ENCODE measurements at regions not wholly inside any gene's neighbourhood (a gene's known extent, or its start where the extent isn't known, plus 50 kb on each side); places are given as distances from the start of the nearest gene placed in this dataset.

- TF ChIP-seq CTCF (IDR thresholded peaks at IDR 0.05) (no peak), ZFX (IDR thresholded peaks at IDR 0.05; ENCODE audit: borderline replicate concordance) (no peak)
- no peak overlapping the region for H3K27ac ChIP-seq
Measured at GRCh38 chr14:38791862-38792261, 311.2 kb downstream of the SEC23A start.

- H3K27ac ChIP-seq: no peak overlapping the region
- TF ChIP-seq CTCF (IDR thresholded peaks at IDR 0.05) (no peak), ZFX (IDR thresholded peaks at IDR 0.05; ENCODE audit: borderline replicate concordance) (no peak)
Measured at GRCh38 chr14:38790916-38791315, 312.1 kb downstream of the SEC23A start.

- H3K27ac ChIP-seq: no peak overlapping the region
- TF ChIP-seq ZFX (IDR thresholded peaks at IDR 0.05; ENCODE audit: borderline replicate concordance) (no peak), CTCF (IDR thresholded peaks at IDR 0.05) (no peak)
Measured at GRCh38 chr14:38789805-38790204, 313.2 kb downstream of the SEC23A start.

GRCh38 chr14:38788060-38788459, 315.0 kb downstream of the SEC23A start:
- TF ChIP-seq ZFX (IDR thresholded peaks at IDR 0.05; ENCODE audit: borderline replicate concordance) (no peak), CTCF (IDR thresholded peaks at IDR 0.05) (no peak)
- H3K27ac ChIP-seq: no peak overlapping the region

GRCh38 chr14:38786921-38787320, 316.1 kb downstream of the SEC23A start:
- H3K27ac ChIP-seq: no peak overlapping the region
- TF ChIP-seq CTCF (IDR thresholded peaks at IDR 0.05): no peak
- TF ChIP-seq ZFX (IDR thresholded peaks at IDR 0.05; ENCODE audit: borderline replicate concordance): no peak

- no peak overlapping the region for H3K27ac ChIP-seq
- no peak for TF ChIP-seq CTCF (IDR thresholded peaks at IDR 0.05)
- no peak for TF ChIP-seq ZFX (IDR thresholded peaks at IDR 0.05; ENCODE audit: borderline replicate concordance)
Measured at GRCh38 chr14:38777401-38777800, 325.6 kb downstream of the SEC23A start.

- H3K27ac ChIP-seq: no peak overlapping the region
- no peak for TF ChIP-seq ZFX (IDR thresholded peaks at IDR 0.05; ENCODE audit: borderline replicate concordance)
Measured at GRCh38 chr14:38775986-38776385, 327.0 kb downstream of the SEC23A start.

GRCh38 chr14:38774162-38774561, 328.9 kb downstream of the SEC23A start:
- H3K27ac ChIP-seq: no peak overlapping the region
- TF ChIP-seq CTCF (IDR thresholded peaks at IDR 0.05) (no peak), ZFX (IDR thresholded peaks at IDR 0.05; ENCODE audit: borderline replicate concordance) (no peak)

Measured in 22Rv1 (cell line).